ENCODE measurements at regions not wholly inside any gene's neighbourhood (a gene's known extent, or its start where the extent isn't known, plus 50 kb on each side); places are given as distances from the start of the nearest gene placed in this dataset.

GRCh38 chr1:234868296-234869147, 258.5 kb upstream of the IRF2BP2 start:
- no peak for DNase-seq

GRCh38 chr1:234866007-234866866, 256.3 kb upstream of the IRF2BP2 start:
- DNase-seq, result no peak

- DNase-seq, result no peak
Measured at GRCh38 chr1:234865171-234866006, 255.4 kb upstream of the IRF2BP2 start.

- DNase-seq, result no peak
Measured at GRCh38 chr1:234864116-234864515, 254.1 kb upstream of the IRF2BP2 start.

GRCh38 chr1:234863551-234863971, 253.6 kb upstream of the IRF2BP2 start:
- peak in 2 of 3 donors; percentile 48 to 68 for DNase-seq

- peak; percentile 64 to 90 (median 72) for DNase-seq
Measured at GRCh38 chr1:234862944-234863515, 253.1 kb upstream of the IRF2BP2 start.

GRCh38 chr1:234862360-234862943, 252.5 kb upstream of the IRF2BP2 start:
- DNase-seq, result no peak

- DNase-seq, result no peak
Measured at GRCh38 chr1:234861761-234862160, 251.8 kb upstream of the IRF2BP2 start.

DNA sequence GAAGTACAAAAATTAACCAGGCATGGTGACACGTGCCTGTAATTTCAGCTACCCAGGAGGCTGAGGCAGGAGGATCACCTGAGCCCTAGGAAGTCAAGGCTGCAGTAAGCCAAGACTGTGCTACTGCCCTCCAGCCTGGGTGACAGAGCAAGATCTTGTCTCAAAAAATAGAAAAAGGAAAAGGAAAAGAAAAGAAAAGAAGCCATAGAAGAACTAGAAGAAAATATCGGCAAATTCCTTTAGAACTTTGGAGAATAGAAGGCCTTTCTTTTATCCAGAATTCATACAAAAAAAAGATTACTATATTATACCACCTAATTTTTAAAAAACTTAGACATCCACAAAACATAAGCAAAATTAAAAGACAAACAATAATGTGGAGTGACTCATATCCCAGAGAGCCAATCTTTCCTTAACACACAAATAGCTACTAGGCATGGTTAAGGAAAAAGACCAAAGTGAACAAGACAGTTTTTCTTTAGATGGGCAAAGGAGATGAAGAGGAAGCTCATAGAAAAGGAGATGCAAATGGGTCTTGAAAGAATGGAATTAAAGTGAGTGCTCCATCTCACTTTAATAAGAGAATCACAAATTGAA, 251.1 kb upstream of the IRF2BP2 start:
- no peak for DNase-seq

DNA sequence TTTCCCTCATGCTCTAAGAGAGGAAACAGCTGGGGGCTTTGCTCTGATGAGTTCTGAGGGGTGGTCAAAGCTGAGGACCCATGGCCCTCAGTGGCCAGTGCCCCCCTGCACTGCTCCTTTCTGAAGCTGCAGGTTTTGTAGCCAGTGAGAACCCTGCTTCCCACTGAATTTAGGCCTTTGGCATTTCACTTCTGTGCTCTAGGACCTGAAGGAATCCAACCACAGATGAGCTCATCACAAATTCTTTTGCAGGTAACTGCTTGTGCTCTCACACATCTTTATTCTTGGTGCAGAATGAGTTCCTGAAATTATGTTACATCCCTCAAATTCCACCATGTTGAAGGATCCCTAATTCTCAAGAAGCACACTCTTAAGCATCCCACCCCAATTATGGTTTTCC, 248.7 kb upstream of the IRF2BP2 start:
- DNase-seq, result no peak

DNA sequence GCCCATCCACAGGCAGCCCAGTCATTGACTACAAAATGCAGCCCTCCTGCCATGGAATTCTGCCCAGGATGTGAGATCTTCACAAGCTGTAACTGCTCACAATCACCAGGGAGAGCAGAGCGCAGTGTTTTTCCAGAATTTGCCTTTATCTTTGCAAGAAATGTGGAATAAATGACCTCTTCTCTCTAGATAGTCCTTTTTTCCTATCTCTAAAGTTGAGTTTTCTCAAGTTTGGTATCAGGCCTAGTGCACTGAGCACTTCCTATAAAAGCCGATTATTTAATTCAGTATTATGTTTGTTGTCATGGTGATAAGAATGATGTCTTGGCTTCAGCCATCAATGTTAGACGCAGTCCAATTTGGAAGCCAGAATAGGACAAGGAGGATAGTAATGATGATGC, 246.9 kb upstream of the IRF2BP2 start:
- DNase-seq, result peak; percentile 70 to 92 (median 87)

GRCh38 chr1:234855851-234856250, 245.9 kb upstream of the IRF2BP2 start:
- DNase-seq, result no peak

DNA sequence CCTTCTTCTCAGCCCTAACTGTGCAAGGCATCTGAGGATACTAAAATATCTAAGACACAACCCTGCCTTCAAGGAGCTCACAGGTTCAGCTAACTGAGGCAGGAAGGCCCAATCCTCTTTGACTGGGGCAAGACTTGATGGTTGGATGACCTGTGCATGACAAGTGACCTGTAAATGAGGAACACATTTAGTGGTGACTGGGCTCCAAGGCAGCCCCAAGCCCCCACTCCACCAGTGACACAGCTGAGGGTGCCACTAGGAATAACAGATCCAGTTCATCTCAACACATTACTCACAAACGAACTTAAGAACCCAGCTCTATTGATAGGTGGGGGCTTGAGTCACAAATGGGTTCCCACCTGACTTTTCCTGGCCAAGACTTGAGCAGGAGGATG, 244.7 kb upstream of the IRF2BP2 start:
- DNase-seq, result no peak

DNA sequence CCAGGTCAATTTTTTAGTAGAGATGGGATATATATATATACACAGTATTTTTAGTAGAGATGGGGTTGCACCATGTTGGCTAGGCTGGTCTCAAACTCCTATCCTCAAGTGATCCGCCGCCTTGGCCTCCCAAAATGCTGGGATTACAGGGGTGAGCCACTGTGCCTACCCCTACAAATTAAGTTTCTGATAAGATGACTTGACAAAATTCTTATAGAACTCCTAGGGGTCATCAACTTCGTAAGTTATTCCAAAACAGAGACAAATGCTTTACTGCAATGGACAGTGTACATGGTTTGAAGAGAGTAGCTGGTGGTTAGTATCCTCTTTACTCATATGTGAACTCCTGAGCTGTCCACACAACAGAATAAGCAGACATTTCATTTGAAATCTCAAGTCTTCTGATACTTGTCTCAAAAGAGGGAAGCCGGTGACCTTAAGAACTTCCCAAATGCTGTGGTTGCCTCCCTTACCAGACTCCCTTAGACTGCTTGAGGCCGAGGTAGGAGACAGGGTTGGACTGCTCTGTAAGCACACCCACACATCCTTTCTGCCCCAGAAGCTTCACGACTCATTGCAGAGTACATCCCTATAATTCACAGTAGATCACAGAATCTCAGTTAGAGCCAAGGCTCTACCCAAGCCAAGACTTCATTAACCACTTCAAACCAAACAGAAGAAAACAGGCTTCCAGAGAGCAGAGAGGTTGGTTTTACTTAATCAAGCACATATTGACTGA, 244.1 kb upstream of the IRF2BP2 start:
- peak in 1 of 3 donors; percentile 47 for DNase-seq

GRCh38 chr1:234852659-234853058, 242.7 kb upstream of the IRF2BP2 start:
- DNase-seq, result no peak

DNA sequence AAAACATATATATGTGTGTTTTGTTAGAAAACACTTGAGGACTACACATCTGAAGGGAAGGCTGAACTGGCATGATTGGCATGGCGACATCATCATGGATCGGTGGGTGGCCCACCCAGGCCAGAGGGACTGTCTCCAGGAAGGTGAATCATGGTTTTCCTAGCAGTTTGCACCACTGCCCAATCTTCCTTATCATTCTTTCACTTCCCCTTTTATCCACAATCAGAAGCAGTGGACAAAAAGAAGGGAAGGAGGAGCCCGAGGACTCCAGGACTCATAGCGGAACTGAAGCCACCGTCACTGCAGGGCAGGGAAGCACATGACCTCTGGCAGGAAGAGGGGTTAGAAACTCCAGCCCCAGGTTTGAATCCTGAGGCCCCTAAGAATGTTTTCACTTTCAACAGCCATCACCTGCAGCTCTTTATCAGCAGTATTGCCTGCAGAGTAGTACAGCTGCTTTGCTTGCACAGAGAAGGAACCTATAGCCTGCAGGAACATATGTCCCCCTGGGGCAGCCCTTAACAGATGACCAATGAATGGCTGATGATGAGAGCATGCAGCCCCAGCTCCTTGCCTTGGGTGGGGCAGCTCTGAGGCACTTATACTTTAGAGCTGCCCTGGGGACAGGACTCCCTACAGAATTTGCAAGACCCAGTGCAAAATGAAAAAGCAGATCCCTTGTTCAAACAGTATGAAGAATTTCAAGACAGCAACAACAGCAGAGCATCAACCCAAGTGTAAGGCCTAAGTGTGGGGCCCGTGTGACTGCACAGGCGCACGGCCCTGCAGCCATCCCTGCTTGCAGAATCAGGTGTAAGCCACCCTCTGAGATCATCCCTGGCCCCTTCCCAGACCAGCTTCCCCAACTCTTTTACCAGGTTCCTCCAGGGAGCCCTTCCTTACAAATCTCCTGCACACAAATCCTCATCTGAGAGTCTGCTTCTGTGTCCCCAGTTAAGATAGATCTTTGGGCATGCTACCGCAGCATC, 241.8 kb upstream of the IRF2BP2 start:
- peak in 1 of 3 donors; percentile 36 for DNase-seq

DNA sequence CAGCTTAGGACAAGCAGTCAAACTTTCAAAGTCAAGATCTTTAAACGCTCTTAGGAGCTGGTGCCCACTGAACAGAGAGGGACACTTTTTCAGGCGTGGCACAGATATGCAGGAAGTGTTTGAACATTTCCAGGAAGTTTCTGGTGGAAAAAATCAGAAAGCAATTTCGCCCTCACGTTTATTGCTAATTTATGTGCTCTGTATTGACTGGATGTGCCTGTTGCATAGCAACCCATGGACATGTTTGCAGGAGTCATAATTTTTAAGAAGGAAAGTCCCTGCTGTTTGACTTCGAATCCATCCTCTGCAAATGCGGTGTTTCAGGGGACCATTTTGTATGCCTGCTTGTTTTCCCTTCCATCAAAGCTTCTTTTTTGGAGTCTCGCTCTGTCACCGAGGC, 239.9 kb upstream of the IRF2BP2 start:
- no peak for DNase-seq

GRCh38 chr1:234848972-234849649, 239.1 kb upstream of the IRF2BP2 start:
- DNase-seq, result peak in 1 of 3 donors; percentile 74
